HG03097 (cell line): ENCODE measurements at regions not wholly inside any gene's neighbourhood (a gene's known extent, or its start where the extent isn't known, plus 50 kb on each side); places are given as distances from the start of the nearest gene placed in this dataset.

Source experiments
- ATAC-seq: cut with Tn5 transposase; IDR thresholded peaks from one replicate; pipeline ENCODE4 v1.9.1; 2021; ENCODE audit not compliant: unreplicated experiment, low FRiP score

GRCh38 chr2:198731842-198732399 lies 725.8 kb downstream of the SATB2 start:
- no peak for ATAC-seq

DNA sequence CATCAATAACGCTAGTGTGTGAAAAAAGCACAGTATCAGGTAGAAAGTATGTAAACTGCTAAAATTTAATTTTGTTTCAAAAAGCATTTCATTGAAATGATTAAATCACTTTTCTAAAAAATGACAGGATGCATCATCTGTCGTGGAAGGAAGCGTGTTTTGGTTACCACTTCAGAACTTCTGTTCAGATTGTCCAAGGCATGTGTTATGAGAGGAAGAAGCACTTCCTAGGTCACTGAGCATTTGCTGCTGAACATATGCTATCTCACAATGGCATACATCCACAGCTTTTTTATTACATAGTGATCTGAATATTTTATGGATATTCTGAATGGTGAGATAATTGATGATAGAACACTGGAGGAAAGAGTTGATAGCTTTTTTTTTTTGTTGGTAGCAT lies 737.5 kb downstream of the SATB2 start:
- ATAC-seq = no peak

GRCh38 chr2:198717451-198717850 lies 740.3 kb downstream of the SATB2 start:
- ATAC-seq = no peak

- ATAC-seq = no peak
Measured at GRCh38 chr2:198715302-198715835, 742.4 kb downstream of the SATB2 start.

GRCh38 chr2:198712485-198712884 lies 745.3 kb downstream of the SATB2 start:
- no peak for ATAC-seq

DNA sequence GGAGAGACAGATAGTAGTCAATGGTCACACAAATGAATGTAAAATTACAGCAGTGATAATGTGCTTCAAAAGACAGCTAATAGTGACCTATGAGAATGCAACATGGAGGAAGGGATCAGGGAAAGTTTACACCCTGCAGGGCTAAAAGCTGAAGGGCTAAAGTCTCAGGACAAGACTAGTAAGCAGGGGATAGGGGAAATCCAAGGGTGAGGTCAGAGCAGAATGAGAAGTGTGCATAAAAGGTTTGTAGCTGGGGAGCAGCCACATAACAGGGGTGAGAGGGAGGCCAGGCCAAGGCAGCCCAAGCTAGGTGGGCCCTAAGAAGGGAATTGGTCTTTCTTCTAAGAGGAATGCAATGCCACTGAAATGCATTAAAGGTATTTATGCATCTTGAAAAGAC lies 746.3 kb downstream of the SATB2 start:
- no peak for ATAC-seq

GRCh38 chr2:198710562-198710961 lies 747.2 kb downstream of the SATB2 start:
- no peak for ATAC-seq

DNA sequence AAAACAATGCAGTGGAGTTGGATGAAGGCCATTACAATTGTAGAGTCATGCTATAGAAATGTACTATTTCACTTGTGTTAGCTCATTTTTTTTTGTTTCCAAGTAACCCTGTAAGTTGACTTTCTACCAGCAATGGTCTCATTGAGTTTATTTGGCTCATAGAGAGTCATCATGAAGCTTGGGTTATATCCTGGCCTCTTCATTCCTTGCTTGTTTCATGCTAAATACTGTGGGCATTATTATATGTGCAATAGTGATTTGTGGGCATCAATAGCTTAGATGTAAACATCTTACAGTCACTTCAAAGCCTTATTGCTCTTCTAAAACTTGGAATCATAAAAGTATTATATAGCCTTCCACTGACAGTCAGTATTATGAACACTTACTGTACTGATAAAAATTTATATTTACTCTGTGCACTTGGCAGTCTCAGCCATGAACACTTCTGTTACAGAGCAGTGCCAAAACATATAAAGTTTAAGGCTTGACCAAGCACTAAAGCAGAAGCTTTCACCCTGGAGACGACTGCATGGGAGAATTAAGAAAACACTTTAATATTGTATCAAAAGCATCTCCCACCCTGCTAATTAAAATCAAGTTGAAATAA lies 751.2 kb downstream of the SATB2 start:
- no peak for ATAC-seq

DNA sequence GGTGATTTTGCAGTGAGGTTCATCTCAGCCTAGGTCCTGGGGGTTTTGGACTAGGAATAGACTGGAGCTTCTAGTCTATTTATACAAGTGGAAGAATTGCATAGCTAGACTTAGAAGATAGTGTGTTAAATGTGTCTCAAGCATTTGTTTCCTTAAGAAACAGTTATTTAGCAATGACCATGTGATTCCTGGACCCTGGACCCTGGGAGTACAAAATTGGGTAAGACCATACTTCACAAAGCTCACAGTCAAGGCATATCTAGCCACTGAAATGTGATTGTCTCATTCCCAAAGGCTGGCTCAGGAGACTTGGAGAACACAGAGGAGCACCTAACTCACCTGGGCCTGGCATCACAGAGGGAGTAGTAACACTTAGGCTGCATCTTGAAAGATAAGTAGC lies 754.5 kb downstream of the SATB2 start:
- ATAC-seq = no peak

DNA sequence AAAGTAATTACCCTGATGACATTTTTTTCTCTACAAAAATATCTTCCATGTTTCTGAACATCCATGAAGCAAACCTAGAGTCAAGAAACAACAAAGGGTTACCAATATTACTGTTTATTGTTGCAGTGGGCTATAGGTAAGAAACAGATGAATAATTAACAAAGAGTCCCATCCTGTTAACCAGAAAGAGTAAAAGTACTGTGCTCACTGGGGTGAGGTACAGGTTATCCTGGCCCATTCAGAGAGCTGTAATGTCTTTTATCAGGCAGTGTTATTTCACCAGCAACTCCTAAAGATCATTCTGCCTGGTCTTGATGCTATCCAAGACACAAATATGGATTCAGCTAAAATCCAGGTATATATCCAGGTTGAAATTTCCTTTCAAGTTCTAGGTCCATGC lies 754.9 kb downstream of the SATB2 start:
- no peak for ATAC-seq

GRCh38 chr2:198701481-198701880 lies 756.3 kb downstream of the SATB2 start:
- ATAC-seq = no peak

DNA sequence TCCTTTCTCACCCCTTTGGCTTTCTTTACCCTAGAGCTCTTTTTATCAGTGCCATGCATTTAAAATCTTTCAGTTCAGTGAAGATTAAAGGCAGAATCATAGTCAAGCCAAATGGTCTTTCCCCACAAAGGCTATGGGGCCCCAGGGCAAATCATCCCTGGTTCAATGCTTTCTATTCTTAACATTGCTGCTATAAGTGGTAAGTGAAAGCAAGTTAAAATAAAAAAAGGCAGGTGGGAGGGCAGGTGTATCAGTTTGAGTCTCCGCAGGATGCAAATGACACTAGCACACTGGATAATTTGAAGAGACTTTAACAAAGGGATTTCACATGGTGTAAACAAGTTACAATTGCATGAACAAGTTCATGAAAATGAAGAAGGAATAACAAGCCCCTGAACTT lies 757.4 kb downstream of the SATB2 start:
- ATAC-seq = no peak

- no peak for ATAC-seq
Measured at GRCh38 chr2:198698230-198698629, 759.5 kb downstream of the SATB2 start.

- ATAC-seq = no peak
Measured at GRCh38 chr2:198697794-198698193, 759.9 kb downstream of the SATB2 start.

GRCh38 chr2:198697218-198697617 lies 760.5 kb downstream of the SATB2 start:
- ATAC-seq = no peak

DNA sequence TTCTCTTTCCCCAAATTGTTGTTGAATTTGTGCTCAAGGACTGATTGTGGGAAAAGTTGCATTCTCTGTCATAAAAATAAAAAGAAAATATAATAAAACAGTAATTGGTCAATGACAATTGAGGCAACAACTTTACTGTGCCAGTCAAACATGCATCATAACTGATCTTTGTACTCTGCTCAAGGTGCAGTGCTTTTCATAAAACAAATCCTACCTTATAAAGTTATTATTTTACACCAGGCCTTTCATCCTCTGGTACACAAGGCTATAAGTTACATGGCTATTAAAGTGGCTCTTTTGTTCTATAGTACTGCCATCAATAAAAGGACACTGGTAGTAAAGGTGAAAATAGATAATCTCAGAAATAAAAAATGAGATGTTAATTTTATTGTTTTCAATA lies 761.9 kb downstream of the SATB2 start:
- ATAC-seq = no peak

DNA sequence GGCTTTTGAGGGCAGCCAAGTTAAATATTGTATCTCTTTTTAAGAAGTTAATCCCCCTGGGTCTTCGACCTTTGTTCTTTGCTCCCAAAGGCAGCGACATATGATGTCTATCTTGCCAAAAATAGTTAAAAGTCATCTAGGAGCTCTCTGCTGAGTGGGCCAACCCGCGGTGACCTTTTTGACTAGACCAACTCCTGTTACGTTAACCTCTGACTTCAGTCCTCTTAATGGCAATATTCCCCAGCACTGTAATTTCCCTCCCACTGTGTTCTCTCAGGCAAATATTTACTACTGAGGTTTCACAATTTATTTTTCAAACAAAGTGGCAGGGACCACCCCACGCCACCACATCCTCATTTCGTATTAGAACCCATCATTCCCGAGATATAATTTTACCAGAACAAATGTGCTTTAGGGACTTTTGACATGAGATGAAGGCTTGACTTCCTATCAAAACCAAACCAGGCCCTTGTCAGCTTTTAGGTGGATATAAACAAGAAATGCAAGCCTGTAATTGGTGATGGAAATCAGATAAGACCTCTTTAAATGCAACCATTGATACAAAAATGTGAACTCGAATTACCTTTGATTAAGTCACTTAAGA lies 764.7 kb downstream of the SATB2 start:
- ATAC-seq = no peak

GRCh38 chr2:198691236-198691635 lies 766.5 kb downstream of the SATB2 start:
- no peak for ATAC-seq

GRCh38 chr2:198664321-198664720 lies 793.4 kb downstream of the SATB2 start:
- ATAC-seq = no peak

GRCh38 chr2:198662905-198663304 lies 794.8 kb downstream of the SATB2 start:
- no peak for ATAC-seq

- no peak for ATAC-seq
Measured at GRCh38 chr2:198660501-198660900, 797.2 kb downstream of the SATB2 start.
